Left ventricle myocardium inferior (tissue), 1 donor: ENCODE measurements at regions not wholly inside any gene's neighbourhood (a gene's known extent, or its start where the extent isn't known, plus 50 kb on each side); places are given as distances from the start of the nearest gene placed in this dataset.

Experiments used
- DNase-seq: peaks from one replicate; pipeline ENCODE4 v3.0.0-alpha.2; 2020
- H3K27ac ChIP-seq: fragments of 200-600 bp; replicated peaks from 2 replicates; pipeline ENCODE4 v1.8.0; 2021
- H3K27me3 ChIP-seq: fragments of 200-600 bp; 2 replicates; pipeline ENCODE4 v1.8.0; 2021; ENCODE audit warnings: low read depth
- H3K36me3 ChIP-seq: fragments of 200-600 bp; 2 replicates; pipeline ENCODE4 v1.8.0; 2021
- H3K4me1 ChIP-seq: fragments of 200-600 bp; 2 replicates; pipeline ENCODE4 v1.8.0; 2021
- H3K4me3 ChIP-seq: fragments of 200-600 bp; 2 replicates; pipeline ENCODE4 v1.8.0; 2021; ENCODE audit warnings: mild to moderate bottlenecking, moderate library complexity
- H3K9me3 ChIP-seq: fragments of 200-600 bp; replicated peaks from 2 replicates; pipeline ENCODE4 v1.8.0; 2021
- intact Hi-C: fragments of 100-400 bp; cut with micrococcal nuclease; formaldehyde crosslinking; loops from one replicate; pipeline ENCODE4 v1.11.0; 2022
- TF ChIP-seq, protein P1 (sequence below): fragments of 200-600 bp; IDR thresholded peaks from 2 replicates; pipeline ENCODE4 v1.8.0; 2021; ENCODE audit warnings: antibody characterized with exemption, mild to moderate bottlenecking, borderline replicate concordance
- donor health status: DM: no; HTN: yes; CAD: no; lungs with severe emphysema.

DNA sequence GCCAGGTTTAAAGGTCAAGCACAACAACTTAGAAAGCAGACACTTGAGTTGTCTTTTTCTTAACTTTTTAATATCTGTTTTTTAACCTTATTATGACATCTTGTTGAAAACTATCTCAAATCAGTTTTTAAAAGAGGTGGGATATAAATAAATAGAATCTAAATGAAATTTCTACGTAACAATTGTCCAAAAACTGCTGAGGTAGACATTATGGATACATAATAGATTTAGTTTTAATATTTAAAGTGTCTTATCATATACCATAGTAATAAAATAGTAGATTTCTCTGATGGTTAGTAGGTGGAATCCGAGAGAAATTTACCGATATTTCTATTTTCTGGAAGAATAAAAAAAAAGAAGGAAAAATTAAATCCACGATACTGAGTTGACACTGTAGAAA is 113.9 kb upstream of the MMS22L start:
- Histone ChIP-seq H3K4me1 (no peaks in the 10 kb centered on the region), H3K36me3 (no peaks in the 10 kb centered on the region), H3K27me3 (no peaks in the 10 kb centered on the region), H3K4me3 (no peak overlapping the region), H3K9me3 (no peaks in the 10 kb centered on the region), H3K27ac (no peak overlapping the region)
- intact Hi-C loops = loop anchor here (10.0 kb wide), 1 partner anchor 332 kb away; no protein-coding TSS in a partner anchor
- TF ChIP-seq, protein P1, sequence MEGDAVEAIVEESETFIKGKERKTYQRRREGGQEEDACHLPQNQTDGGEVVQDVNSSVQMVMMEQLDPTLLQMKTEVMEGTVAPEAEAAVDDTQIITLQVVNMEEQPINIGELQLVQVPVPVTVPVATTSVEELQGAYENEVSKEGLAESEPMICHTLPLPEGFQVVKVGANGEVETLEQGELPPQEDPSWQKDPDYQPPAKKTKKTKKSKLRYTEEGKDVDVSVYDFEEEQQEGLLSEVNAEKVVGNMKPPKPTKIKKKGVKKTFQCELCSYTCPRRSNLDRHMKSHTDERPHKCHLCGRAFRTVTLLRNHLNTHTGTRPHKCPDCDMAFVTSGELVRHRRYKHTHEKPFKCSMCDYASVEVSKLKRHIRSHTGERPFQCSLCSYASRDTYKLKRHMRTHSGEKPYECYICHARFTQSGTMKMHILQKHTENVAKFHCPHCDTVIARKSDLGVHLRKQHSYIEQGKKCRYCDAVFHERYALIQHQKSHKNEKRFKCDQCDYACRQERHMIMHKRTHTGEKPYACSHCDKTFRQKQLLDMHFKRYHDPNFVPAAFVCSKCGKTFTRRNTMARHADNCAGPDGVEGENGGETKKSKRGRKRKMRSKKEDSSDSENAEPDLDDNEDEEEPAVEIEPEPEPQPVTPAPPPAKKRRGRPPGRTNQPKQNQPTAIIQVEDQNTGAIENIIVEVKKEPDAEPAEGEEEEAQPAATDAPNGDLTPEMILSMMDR = no peak
- no peak for DNase-seq

DNA sequence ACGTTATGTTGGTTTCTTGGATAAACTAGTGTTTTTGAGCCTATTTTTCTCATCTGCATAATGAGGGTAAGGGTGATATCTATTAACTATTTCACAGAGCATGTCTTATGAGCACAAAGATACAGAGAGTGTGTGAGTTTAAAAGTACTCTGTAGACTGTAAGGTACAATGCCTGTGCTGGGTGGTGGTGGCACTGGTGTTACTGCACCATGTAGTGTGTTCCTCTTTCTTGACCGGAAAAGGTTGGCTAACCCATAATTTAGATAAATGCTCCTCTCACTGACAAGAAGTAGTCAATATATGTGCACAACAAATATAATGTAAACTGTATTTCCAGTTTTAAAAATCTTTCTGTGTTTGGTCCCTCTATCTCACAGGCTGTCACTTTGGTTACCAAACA is 116.2 kb upstream of the MMS22L start:
- Histone ChIP-seq H3K4me1 (no peaks in the 10 kb centered on the region), H3K36me3 (no peaks in the 10 kb centered on the region), H3K4me3 (no peak overlapping the region), H3K27me3 (no peaks in the 10 kb centered on the region), H3K27ac (no peak overlapping the region), H3K9me3 (peaks cover 6% of the 10 kb centered on the region)
- intact Hi-C loops = loop anchor here (10.0 kb wide), 1 partner anchor 334 kb away; no protein-coding TSS in a partner anchor
- no peak for DNase-seq
- TF ChIP-seq, protein P1 = no peak

DNA sequence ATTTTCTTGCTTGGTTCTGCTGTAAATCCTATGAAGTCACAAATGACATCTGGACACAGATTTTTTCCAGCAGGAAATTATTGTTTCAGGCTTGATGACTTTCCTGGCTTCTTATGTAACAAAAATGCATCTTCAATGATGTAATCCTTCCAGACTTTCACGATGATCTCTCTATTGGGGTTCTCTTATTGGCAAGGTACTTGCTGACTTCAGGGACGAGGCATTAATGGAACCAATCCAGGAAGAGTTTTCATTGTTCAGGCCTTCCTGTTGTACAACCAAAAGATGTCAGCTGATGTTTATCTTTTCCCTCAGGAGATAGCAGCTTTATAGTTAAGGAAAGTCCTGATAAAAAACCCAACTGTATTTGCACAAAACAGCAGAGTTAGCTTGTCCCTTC is 118.5 kb upstream of the MMS22L start:
- intact Hi-C loops = no loop called here
- no peaks in the 10 kb centered on the region for H3K4me1 ChIP-seq
- no peaks in the 10 kb centered on the region for H3K36me3 ChIP-seq
- peak overlapping the region; percentile 15 for H3K27ac ChIP-seq
- no peak for DNase-seq
- peaks cover 6% of the 10 kb centered on the region for H3K9me3 ChIP-seq
- TF ChIP-seq, protein P1 = no peak
- H3K27me3 ChIP-seq = no peaks in the 10 kb centered on the region
- H3K4me3 ChIP-seq = no peak overlapping the region

DNA sequence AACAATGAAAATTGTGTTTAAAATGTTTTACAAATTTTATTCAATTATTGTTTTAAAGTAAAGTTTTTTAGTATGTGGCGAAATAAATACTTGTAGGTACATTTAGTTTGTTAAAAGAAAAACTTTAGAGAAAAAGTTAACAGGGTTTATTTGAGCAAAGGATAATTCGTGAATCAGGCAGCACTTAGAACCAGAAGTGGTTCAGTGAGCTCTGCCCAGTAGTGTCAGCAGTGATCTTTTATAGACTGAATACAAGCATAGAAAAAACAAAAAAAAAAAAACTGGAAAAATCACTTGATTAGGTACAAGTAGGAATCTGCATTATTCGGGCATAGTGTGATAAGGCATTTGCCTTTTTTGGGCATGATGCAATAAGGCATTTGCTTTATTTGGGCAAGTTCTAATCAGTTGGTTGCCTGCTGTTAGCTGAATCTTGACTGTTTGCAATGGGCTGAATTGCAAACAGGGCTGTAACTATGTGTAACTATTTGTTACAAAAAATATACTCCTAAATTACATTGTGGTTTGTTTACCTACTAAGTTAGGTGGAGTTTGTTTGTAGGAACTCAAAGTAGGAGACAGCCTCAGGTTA is 122.9 kb upstream of the MMS22L start:
- Histone ChIP-seq H3K4me3 (no peak overlapping the region), H3K9me3 (peaks cover 6% of the 10 kb centered on the region), H3K27me3 (no peaks in the 10 kb centered on the region), H3K4me1 (no peaks in the 10 kb centered on the region), H3K36me3 (no peaks in the 10 kb centered on the region), H3K27ac (no peak overlapping the region)
- no peak for DNase-seq
- intact Hi-C loops = no loop called here
- TF ChIP-seq, protein P1 = no peak

DNA sequence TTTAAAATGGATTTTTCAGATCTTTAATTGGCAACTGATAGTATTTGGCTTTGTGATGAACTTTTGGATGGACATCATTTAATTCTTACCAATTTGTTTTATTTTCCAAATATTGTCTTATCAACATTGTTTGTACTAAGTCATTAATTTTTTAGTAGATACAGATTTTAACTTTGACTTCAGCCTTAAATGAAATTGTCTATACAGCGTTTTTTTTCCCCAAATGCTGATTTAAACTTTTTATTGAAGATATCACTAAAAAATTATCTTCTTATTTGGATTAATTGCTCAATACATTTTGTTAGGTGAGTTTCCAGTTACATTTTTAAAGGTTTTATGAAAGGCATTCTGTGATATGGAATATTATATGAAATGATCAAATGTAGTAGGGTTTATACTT is 123.6 kb upstream of the MMS22L start:
- H3K27ac ChIP-seq = no peak overlapping the region
- H3K9me3 ChIP-seq = peaks cover 6% of the 10 kb centered on the region
- no peaks in the 10 kb centered on the region for H3K4me1 ChIP-seq
- intact Hi-C loops = no loop called here
- TF ChIP-seq, protein P1 = no peak
- no peak overlapping the region for H3K4me3 ChIP-seq
- DNase-seq = no peak
- H3K36me3 ChIP-seq = no peaks in the 10 kb centered on the region
- H3K27me3 ChIP-seq = no peaks in the 10 kb centered on the region
